ENCODE measurements at regions not wholly inside any gene's neighbourhood (a gene's known extent, or its start where the extent isn't known, plus 50 kb on each side); places are given as distances from the start of the nearest gene placed in this dataset.
"Not testable (repeated sequence)": the region's sequence is repeated elsewhere in the genome, so short reads cannot be mapped to it uniquely, and the experiment has no call there.

- no peak for DNase-seq
Measured at GRCh38 chr13:53408847-53409568, 380.4 kb downstream of the OLFM4 start.

GRCh38 chr13:53411463-53411862, 382.9 kb downstream of the OLFM4 start:
- no peak for DNase-seq

GRCh38 chr13:53415135-53415534, 386.5 kb downstream of the OLFM4 start:
- DNase-seq, result no peak

DNA sequence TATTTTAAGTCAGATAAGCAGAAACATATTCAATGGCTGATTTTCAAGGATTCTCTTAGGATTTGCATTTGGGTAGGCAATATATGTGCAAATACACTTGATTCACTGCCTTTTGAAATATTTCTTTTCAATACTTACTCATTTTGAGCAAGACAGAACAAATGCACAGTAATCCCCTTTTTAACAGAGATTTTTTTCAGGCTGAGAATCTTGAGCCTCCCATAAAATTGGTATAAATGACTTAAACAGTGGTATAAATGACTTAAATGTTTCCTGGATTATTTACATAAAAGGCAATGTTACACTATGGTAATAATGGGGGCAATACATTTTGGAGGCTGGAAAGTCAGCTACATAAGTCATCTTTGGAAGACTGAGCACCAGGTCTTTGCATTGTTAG, 389.0 kb downstream of the OLFM4 start:
- no peak for DNase-seq

DNA sequence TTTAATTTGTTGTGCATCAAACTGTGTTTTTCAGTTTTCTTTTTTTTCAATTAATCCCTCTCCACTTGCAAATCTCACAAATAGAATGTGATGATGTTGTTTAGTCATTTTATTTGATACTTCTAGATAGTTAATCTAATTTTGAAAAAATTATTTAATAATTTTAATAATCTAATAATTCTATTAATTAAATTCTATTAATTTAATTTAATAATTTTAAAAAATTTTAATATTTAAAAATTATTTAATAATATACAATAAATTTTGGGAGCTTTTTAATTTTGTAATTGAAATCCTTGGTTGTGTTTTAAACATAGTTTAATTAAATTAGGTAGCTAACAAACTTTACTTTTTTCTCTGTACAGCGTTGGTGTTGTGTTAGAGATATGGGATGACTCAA, 393.8 kb downstream of the OLFM4 start:
- DNase-seq, result no peak

DNA sequence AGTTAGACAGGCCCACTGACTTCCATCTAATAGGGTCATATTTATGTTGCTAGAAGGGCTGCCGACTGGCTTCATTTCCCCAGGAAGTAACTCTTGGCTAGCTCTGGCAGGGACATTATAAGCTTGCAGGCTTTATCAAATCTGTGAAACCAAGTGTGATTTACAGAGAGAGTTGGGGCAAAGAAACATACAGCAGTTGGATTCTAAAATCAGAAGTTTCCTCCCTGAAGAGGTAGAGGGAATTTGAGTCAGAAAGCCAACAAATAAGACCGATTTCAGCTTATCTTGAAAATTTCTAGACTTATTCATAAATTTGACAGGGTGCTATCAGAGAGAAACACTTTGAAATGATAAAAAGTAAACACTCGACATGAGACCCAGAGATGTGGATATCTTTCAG, 407.8 kb downstream of the OLFM4 start:
- no peak for DNase-seq

GRCh38 chr13:53439439-53440225, 411.0 kb downstream of the OLFM4 start:
- no peak for DNase-seq

- no peak for DNase-seq
Measured at GRCh38 chr13:53442979-53443378, 414.4 kb downstream of the OLFM4 start.

- peak in 3 of 14 donors; percentile 0 to 8 (median 1) for DNase-seq
Measured at GRCh38 chr13:53445686-53446085, 417.1 kb downstream of the OLFM4 start.

DNA sequence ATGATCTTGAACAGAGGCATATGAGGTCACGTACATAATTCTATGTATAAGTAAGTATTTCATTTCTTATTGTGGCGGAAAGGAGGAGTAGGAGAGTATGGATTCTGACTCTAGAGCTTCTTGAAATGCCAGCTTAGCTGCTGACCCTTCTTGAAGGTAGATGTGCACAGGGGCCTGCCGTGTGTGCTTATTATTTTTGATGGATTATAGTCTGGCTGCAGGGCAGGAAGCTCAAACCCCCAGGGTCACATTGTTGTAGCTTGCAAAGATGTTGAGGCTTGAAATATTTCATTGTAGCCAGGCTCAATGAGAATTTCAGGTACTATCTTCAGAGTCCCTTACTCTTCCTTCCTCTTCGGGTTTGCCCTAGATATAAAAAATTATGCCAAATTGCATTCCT, 418.8 kb downstream of the OLFM4 start:
- DNase-seq, result no peak

GRCh38 chr13:53447863-53448262, 419.2 kb downstream of the OLFM4 start:
- no peak for DNase-seq

- DNase-seq, result not testable (repeated sequence)
Measured at GRCh38 chr13:53452263-53452808, 423.7 kb downstream of the OLFM4 start.

DNA sequence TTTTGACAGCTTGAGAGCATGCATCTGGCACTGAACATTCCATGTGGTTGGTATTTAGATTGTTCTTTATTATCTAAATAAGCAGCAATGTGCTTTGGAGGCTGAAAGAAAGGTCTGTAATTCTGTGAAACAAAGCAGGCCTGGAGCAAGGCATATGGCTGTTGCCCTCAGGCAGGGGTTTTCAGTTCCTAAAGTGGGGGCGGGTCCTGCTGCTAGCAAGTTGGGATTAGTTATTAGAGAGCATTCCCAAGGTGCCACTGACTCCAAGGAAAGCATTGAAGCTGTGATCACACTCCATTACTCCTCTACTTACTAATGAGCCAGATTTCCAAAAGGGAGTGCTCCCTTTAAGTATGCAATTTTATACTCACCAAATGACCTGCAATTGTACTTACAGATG, 432.2 kb downstream of the OLFM4 start:
- DNase-seq, result no peak

DNA sequence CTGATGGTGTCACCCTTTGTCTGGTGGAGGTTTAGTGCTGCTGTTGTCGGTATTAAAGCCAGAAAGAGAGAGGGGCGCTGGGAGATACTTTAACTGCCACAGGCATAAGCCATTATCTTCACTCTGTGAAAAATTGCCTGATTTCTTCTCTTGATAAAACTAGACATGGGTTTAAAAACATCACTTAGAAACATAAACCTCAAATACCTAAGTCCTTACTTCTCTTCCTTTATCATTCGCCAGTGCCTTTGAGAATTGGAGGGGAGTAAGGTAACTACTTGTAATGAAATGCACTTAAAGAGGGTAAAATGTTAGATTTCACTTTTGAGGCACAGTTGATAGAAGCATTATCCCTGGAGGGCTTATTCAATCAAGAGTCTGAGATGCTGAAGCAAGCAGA, 434.5 kb downstream of the OLFM4 start:
- no peak for DNase-seq

- DNase-seq, result no peak
Measured at GRCh38 chr13:53466576-53466975, 438.0 kb downstream of the OLFM4 start.

DNA sequence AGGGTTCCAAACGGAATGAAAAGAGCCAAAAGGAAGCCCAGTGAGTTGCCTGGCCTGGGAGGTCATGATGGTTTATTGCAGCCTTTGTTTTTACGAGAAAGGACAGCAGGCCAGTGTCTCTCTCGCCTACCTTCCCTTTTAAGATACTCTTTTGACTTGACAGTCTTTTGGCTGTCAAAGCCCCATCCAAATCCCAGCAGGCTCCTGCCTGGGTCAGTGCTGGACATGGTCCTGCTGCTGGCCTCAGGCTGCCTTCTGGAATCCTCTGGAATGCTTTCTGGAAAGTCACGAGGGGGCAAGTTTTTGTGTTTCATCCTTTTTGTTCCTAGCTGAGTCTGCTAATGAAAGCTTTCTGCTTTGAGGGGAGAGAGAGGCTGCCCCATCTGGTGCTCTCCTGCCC, 444.8 kb downstream of the OLFM4 start:
- DNase-seq, result no peak

GRCh38 chr13:53474878-53475277, 446.3 kb downstream of the OLFM4 start:
- no peak for DNase-seq

DNA sequence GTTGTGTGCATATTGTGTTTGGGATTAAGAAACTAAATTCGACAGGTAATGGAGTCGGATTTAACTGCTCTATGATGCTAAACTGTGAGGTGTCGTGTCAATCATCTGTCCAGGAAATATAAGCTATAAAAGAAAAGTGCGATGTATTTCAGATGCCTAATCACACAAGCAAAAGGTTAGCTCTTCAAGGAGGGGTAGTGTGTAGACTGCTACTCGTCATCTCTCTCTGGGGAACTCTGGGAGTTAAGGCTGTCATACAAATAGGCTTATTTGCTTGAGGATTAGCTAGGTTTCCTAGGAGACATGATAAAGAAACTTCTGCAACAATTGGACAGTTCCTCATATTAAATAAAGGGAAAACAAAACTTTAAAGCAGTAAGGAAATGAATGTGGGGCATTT, 462.1 kb downstream of the OLFM4 start:
- DNase-seq, result no peak

DNA sequence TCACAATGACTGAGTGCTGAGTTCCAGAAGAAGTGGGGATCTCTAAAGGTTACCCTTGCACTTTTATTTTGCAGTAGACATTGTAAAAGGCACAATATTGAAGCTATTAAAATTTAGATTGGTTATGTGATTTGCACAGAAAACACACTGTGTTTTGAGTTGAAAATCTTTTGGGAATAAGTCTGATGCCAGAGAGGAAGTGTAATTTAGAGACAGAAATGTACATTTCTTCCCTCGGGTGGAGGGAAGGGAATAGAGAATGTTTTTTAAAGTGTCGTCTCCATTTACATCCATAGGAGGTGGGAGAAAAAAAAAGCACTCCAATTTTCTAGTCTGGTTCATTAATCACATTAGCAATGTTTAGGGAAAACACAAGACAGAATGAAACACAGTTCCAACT, 465.8 kb downstream of the OLFM4 start:
- no peak for DNase-seq

DNA sequence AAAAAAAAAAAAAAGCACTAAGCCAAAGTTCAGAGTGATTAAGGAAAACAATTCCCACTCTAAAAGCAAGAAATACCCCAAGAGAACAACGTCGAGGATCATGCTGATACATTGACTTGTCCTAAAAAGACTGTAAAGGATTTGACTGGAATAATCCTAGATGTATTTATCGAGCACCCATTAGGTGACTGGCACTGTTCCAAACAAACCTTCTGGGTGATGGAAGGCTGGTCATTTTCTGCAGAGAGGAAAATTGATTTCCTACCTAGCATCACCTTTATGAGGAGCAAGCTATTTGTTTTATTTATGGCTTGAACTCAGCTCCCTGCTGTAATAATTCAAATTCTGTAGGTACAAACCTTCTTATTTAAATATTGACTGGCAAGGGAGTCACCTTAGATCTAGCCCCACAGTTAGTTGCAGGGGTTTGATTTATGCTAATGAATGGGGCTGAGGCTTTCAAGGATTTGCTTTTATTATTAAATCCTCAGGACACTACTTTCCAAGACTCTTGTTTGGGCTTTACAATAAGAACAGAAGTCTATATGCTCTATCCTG, 471.0 kb downstream of the OLFM4 start:
- DNase-seq, result no peak

DNA sequence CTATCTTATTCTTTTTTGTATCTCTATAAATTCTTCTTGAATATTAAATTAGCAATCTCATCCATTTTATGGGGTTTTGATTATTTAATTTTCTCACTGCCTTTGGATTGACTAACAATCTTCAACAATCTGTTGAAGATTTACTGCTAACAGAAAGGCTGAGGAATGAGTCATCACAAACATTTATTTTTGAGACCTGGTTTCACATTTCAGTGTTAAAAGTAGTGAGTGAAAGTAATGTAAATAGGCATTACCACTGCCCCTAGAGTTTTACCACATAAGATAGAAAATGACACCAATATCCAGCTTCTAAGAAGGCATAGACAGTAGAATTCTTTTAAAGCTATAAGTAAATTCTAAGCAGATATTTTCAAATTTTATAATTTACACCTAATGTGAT, 472.8 kb downstream of the OLFM4 start:
- no peak for DNase-seq

DNA sequence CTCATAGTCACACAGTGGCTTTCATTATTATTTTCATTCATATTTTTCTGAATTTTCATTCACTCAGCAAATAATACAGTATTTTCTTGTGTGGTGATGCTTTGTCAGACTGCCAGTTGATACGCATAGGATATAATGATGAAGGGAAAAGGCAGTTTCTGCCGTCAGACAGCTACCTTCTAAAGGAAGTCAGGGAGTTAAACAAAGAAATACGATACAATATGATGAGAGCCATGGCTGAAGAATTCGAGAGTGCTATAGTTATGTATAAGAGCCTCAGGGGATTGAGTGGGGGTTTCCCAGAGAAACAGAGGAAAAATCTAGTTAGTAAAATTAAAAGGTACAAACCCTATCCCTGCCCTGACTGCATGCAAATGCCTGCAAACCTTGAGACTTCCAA, 479.1 kb downstream of the OLFM4 start:
- no peak for DNase-seq

- DNase-seq, result no peak
Measured at GRCh38 chr13:53512635-53513034, 484.0 kb downstream of the OLFM4 start.

DNA sequence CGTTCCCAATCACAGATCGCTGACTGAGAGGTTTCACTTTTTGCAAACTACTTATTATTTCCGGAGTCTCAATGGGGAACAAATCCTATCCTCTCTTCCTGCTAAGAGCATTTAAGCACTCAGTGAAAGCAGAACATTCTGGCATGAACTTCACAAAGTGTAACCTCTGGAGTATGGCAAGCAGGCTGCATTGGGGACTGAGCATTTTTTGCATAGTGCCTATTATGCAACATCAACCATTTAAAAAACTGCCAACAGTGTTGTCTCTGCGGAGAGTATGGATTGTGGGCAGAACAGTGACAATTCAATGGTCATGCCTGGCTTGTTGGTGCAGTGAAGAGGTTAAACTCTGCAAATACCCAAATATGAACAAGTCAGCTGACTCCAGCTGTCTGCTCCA, 484.6 kb downstream of the OLFM4 start:
- no peak for DNase-seq
